ENCODE measurements at regions not wholly inside any gene's neighbourhood (a gene's known extent, or its start where the extent isn't known, plus 50 kb on each side); places are given as distances from the start of the nearest gene placed in this dataset.

GRCh38 chr4:180993244-180993836 lies 1249.9 kb upstream of the TENM3 start:
- TF ChIP-seq, protein P1, sequence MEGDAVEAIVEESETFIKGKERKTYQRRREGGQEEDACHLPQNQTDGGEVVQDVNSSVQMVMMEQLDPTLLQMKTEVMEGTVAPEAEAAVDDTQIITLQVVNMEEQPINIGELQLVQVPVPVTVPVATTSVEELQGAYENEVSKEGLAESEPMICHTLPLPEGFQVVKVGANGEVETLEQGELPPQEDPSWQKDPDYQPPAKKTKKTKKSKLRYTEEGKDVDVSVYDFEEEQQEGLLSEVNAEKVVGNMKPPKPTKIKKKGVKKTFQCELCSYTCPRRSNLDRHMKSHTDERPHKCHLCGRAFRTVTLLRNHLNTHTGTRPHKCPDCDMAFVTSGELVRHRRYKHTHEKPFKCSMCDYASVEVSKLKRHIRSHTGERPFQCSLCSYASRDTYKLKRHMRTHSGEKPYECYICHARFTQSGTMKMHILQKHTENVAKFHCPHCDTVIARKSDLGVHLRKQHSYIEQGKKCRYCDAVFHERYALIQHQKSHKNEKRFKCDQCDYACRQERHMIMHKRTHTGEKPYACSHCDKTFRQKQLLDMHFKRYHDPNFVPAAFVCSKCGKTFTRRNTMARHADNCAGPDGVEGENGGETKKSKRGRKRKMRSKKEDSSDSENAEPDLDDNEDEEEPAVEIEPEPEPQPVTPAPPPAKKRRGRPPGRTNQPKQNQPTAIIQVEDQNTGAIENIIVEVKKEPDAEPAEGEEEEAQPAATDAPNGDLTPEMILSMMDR (IDR thresholded peaks at IDR 0.05), result no peak
- TF ChIP-seq EP300 (IDR thresholded peaks at IDR 0.05) (no peak), POLR2A (IDR thresholded peaks at IDR 0.05; ENCODE audit: low read depth) (no peak)

All from esophagus muscularis mucosa (tissue), 4 donors.